22Rv1 (cell line): ENCODE measurements at regions not wholly inside any gene's neighbourhood (a gene's known extent, or its start where the extent isn't known, plus 50 kb on each side); places are given as distances from the start of the nearest gene placed in this dataset.

ENCODE experiments used
- H3K27ac ChIP-seq: fragments of 450-650 bp; 2 replicates; pipeline ENCODE4 v1.5.1; 2017
- ZFX ChIP-seq: fragments of 450-650 bp; IDR thresholded peaks from 2 replicates; pipeline ENCODE4 v1.6.1; 2017; ENCODE audit warnings: antibody characterized with exemption, borderline replicate concordance
- TF ChIP-seq, protein P1 (sequence below): fragments of 450-650 bp; IDR thresholded peaks from 2 replicates; pipeline ENCODE4 v1.5.1; 2017; ENCODE audit warnings: mild to moderate bottlenecking

DNA sequence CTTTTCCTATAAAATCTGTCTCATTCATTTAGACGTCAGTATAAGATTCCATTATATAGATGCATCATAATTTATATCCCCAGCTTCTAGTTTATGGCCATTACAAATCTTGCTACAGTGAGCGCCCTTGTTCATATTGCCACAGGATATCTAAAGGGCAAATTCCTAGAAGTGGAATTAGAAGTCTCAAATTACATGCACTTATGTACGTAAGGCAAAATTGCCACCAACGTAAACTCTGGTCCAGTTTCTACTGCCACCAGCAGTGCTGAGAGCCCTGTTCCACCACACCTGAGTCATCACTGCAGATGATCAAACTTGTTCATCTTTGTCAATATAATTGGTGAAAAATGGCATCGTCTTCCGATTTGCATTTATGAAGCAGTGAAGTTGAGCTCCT is 90.9 kb upstream of the ID2 start:
- TF ChIP-seq ZFX, result no peak
- TF ChIP-seq, protein P1, sequence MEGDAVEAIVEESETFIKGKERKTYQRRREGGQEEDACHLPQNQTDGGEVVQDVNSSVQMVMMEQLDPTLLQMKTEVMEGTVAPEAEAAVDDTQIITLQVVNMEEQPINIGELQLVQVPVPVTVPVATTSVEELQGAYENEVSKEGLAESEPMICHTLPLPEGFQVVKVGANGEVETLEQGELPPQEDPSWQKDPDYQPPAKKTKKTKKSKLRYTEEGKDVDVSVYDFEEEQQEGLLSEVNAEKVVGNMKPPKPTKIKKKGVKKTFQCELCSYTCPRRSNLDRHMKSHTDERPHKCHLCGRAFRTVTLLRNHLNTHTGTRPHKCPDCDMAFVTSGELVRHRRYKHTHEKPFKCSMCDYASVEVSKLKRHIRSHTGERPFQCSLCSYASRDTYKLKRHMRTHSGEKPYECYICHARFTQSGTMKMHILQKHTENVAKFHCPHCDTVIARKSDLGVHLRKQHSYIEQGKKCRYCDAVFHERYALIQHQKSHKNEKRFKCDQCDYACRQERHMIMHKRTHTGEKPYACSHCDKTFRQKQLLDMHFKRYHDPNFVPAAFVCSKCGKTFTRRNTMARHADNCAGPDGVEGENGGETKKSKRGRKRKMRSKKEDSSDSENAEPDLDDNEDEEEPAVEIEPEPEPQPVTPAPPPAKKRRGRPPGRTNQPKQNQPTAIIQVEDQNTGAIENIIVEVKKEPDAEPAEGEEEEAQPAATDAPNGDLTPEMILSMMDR, result no peak
- H3K27ac ChIP-seq, result no peak overlapping the region

DNA sequence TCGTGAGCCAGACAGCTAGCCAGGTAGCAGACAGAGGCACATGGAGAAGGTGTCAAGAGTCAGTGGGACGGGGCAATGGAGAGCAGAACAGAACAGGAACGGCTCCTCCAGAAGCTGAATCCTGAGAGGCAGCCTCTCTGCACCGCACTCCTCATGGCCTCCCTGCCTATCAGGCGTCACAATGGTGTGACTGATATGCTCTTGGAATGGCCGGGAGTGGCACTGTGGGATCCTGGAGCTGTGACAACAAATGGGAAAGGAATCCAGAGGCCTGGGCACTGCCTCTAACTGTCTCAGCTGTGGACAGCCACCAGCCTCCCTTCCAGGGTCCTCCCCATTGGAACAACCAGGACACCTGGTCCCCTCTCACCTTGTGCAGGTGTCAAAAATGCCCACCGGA is 89.1 kb upstream of the ID2 start:
- H3K27ac ChIP-seq, result no peak overlapping the region

DNA sequence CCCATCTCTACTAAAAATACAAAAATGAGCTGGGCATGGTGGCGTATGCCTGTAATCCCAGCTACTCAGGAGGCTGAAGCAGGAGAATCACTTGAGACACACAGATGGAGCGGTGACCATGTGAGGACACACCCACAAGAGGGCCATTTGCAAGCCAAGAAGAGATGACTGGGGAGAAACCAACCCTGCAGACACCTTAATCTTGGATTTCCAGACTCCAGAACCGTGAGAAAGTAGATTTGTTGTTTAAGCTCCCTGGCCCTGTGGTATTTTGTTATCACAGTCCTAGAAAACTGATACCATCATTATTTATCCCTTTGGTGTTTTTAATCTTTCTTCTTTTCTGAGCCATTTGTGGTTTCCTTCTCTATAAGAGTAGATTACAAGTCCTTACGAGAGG is 88.6 kb upstream of the ID2 start:
- TF ChIP-seq, protein P1, result no peak
- TF ChIP-seq ZFX, result no peak
- no peak overlapping the region for H3K27ac ChIP-seq

More for the DNA sequence above, 89.1 kb upstream of the ID2 start:
- TF ChIP-seq ZFX, result no peak
- TF ChIP-seq, protein P1, result no peak

DNA sequence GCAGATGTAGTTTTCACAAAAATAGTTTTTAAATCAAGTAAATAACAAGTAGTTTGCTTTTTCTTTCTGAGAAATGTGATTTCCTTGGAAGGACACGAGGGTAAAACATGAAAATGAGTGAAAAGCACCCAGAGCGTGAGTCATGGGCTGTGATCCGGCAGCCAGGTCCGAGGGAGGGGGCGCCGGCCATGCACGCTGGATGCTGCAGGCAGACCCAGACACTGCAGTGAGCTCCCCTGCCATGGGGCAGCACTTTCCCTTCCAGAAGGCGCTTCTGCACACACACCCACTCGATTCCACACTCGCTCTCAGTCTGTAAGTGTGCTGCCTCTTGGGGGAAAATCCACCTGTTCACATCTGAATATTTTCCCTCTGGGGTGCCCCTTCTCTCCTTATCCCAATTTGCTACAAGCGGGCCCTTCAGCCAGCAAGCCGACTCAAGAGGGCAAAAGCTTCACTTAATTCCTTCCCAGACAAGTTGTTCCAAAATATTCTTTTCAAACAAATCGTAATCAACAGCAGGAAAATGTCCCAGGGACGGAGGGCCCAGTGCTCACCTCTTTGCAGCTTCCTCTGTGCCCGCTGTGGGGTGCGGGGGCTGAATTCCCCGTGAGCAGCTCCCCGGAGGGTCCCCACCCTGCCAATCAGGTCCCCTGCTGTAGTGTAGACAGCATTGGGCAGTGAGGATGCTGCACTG is 87.0 kb upstream of the ID2 start:
- TF ChIP-seq, protein P1, result no peak
- no peak for TF ChIP-seq ZFX
- no peak overlapping the region for H3K27ac ChIP-seq

DNA sequence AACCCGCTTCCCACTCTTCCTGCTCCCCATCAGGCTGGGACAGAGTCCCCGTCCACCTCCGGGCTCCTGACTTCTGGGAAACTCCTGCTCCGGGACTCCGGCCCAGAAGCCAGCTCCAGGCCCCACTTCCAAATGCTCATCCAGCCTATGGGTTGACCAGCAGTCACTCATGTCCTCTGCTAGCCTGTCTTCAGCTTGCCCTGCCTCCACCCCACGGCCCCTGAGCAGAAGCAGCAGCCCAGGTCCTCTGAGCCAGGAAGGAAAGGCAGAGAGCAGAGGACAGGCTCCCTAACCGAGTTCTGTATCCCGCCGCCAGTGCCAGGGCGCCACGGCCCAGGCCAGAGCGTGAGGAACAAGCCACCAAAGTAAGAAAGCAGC is 86.4 kb upstream of the ID2 start:
- TF ChIP-seq, protein P1, result no peak
- TF ChIP-seq ZFX, result no peak
- H3K27ac ChIP-seq, result no peak overlapping the region

DNA sequence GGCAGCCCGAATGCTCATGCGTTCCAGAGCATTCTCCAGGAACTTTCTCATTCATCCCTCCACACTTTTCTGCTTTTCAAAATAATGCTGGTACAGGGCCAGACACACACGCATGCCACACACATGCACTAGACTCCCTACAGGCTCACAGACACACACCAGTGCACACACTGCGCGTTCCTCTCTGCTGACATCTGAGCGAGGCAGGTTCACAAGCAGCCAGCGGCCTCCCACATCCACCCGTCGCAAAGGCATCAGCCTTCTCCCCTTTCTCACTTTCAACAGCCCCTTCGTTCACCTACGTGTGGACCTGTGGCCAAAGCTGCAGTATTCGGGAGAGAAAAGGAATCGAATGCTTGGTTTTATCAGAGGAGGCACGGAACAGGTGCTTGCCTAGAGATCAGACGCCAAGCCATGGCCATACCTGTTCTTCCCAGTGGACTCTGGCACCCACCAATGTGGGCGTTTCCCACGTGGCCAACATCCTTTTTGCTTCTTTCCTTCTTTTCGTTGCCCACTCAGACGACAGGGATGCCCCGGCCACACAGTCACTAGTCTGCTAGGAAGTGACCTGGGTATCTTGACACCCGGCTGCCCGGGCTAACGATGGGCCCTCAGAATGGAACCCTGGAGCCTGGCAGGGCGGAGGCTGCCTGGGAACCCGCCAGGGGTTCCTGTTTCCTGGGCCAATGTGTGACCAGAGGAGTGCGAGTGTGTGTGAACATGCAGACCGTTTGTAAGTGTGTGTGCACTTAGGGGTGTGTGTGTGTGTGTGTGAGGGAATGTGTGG is 85.8 kb upstream of the ID2 start:
- H3K27ac ChIP-seq, result no peak overlapping the region
- TF ChIP-seq, protein P1, result no peak
- no peak for TF ChIP-seq ZFX

DNA sequence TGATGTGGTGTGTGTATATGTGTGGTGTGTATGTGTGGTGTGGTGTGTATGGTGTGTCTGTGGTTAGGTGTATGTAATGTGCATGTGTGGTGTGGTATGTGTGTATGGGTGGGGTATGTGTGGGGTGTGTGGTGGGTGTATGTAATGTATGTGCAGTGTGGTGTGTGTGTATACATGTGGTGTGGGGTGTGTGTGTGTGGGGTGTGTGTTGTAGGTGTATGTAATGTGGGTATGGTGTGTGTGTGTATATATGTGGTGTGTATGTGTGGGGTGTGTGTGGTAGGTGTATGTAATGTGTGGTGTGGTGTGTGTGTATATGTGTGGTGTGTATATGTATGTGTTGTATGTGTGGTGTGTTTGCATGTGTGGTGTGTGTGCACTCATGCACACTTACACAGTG is 84.8 kb upstream of the ID2 start:
- no peak overlapping the region for H3K27ac ChIP-seq
- TF ChIP-seq ZFX, result no peak
- TF ChIP-seq, protein P1, result no peak
